ENCODE measurements at regions not wholly inside any gene's neighbourhood (a gene's known extent, or its start where the extent isn't known, plus 50 kb on each side); places are given as distances from the start of the nearest gene placed in this dataset.

GRCh38 chr3:148021381-148021780 lies 612.2 kb downstream of the ZIC1 start:
- H3K36me3 ChIP-seq (replicated peaks; ENCODE audit: control insufficient read depth, insufficient read depth, low read length) = no peaks in the 10 kb centered on the region
- H3K27me3 ChIP-seq (ENCODE audit: control insufficient read depth, insufficient read depth, low read length) = no peaks in the 10 kb centered on the region
- H3K4me3 ChIP-seq (ENCODE audit: insufficient read depth, low read depth, low read length) = no peak overlapping the region
- no peak for DNase-seq

GRCh38 chr3:148023994-148024393 lies 614.8 kb downstream of the ZIC1 start:
- no peaks in the 10 kb centered on the region for H3K36me3 ChIP-seq (replicated peaks; ENCODE audit: control insufficient read depth, insufficient read depth, low read length)
- no peak overlapping the region for H3K4me3 ChIP-seq (ENCODE audit: insufficient read depth, low read depth, low read length)
- no peak for DNase-seq
- no peaks in the 10 kb centered on the region for H3K27me3 ChIP-seq (ENCODE audit: control insufficient read depth, insufficient read depth, low read length)

- DNase-seq = no peak
- H3K36me3 ChIP-seq (replicated peaks; ENCODE audit: control insufficient read depth, insufficient read depth, low read length) = no peaks in the 10 kb centered on the region
- H3K27me3 ChIP-seq (ENCODE audit: control insufficient read depth, insufficient read depth, low read length) = no peaks in the 10 kb centered on the region
- no peak overlapping the region for H3K4me3 ChIP-seq (ENCODE audit: insufficient read depth, low read depth, low read length)
Measured at GRCh38 chr3:148026009-148026588, 616.9 kb downstream of the ZIC1 start.

- H3K36me3 ChIP-seq (replicated peaks; ENCODE audit: control insufficient read depth, insufficient read depth, low read length) = no peaks in the 10 kb centered on the region
- DNase-seq = no peak
- H3K27me3 ChIP-seq (ENCODE audit: control insufficient read depth, insufficient read depth, low read length) = no peaks in the 10 kb centered on the region
- no peak overlapping the region for H3K4me3 ChIP-seq (ENCODE audit: insufficient read depth, low read depth, low read length)
Measured at GRCh38 chr3:148030975-148031374, 621.8 kb downstream of the ZIC1 start.

- Histone ChIP-seq H3K27me3 (ENCODE audit: control insufficient read depth, insufficient read depth, low read length) (no peaks in the 10 kb centered on the region), H3K36me3 (replicated peaks; ENCODE audit: control insufficient read depth, insufficient read depth, low read length) (no peaks in the 10 kb centered on the region), H3K4me3 (ENCODE audit: insufficient read depth, low read depth, low read length) (no peak overlapping the region)
- no peak for DNase-seq
Measured at GRCh38 chr3:148034353-148034752, 625.2 kb downstream of the ZIC1 start.

- H3K36me3 ChIP-seq (replicated peaks; ENCODE audit: control insufficient read depth, insufficient read depth, low read length) = no peaks in the 10 kb centered on the region
- no peak overlapping the region for H3K4me3 ChIP-seq (ENCODE audit: insufficient read depth, low read depth, low read length)
- DNase-seq = no peak
- no peaks in the 10 kb centered on the region for H3K27me3 ChIP-seq (ENCODE audit: control insufficient read depth, insufficient read depth, low read length)
Measured at GRCh38 chr3:148036331-148036876, 627.2 kb downstream of the ZIC1 start.

GRCh38 chr3:148042663-148043445 lies 633.7 kb downstream of the ZIC1 start:
- Histone ChIP-seq H3K36me3 (replicated peaks; ENCODE audit: control insufficient read depth, insufficient read depth, low read length) (no peaks in the 10 kb centered on the region), H3K4me3 (ENCODE audit: insufficient read depth, low read depth, low read length) (no peak overlapping the region), H3K27me3 (ENCODE audit: control insufficient read depth, insufficient read depth, low read length) (no peaks in the 10 kb centered on the region)
- DNase-seq = no peak

GRCh38 chr3:148044151-148044550 lies 635.0 kb downstream of the ZIC1 start:
- DNase-seq = no peak

GRCh38 chr3:148054999-148055398 lies 642.7 kb upstream of the AGTR1 start:
- no peak for DNase-seq
- H3K4me3 ChIP-seq (ENCODE audit: insufficient read depth, low read depth, low read length) = no peak overlapping the region
- no peaks in the 10 kb centered on the region for H3K27me3 ChIP-seq (ENCODE audit: control insufficient read depth, insufficient read depth, low read length)
- H3K36me3 ChIP-seq (replicated peaks; ENCODE audit: control insufficient read depth, insufficient read depth, low read length) = no peaks in the 10 kb centered on the region

More at GRCh38 chr3:148044151-148044550, 635.0 kb downstream of the ZIC1 start:
- Histone ChIP-seq H3K4me3 (ENCODE audit: insufficient read depth, low read depth, low read length) (no peak overlapping the region), H3K27me3 (ENCODE audit: control insufficient read depth, insufficient read depth, low read length) (no peaks in the 10 kb centered on the region), H3K36me3 (replicated peaks; ENCODE audit: control insufficient read depth, insufficient read depth, low read length) (no peaks in the 10 kb centered on the region)

- Histone ChIP-seq H3K4me3 (ENCODE audit: insufficient read depth, low read depth, low read length) (no peak overlapping the region), H3K36me3 (replicated peaks; ENCODE audit: control insufficient read depth, insufficient read depth, low read length) (no peaks in the 10 kb centered on the region), H3K27me3 (ENCODE audit: control insufficient read depth, insufficient read depth, low read length) (no peaks in the 10 kb centered on the region)
- no peak for DNase-seq
Measured at GRCh38 chr3:148062590-148062989, 635.1 kb upstream of the AGTR1 start.

GRCh38 chr3:148066802-148067201 lies 630.9 kb upstream of the AGTR1 start:
- Histone ChIP-seq H3K36me3 (replicated peaks; ENCODE audit: control insufficient read depth, insufficient read depth, low read length) (no peaks in the 10 kb centered on the region), H3K4me3 (ENCODE audit: insufficient read depth, low read depth, low read length) (no peak overlapping the region), H3K27me3 (ENCODE audit: control insufficient read depth, insufficient read depth, low read length) (no peaks in the 10 kb centered on the region)
- no peak for DNase-seq

GRCh38 chr3:148068466-148068865 lies 629.2 kb upstream of the AGTR1 start:
- DNase-seq = no peak
- Histone ChIP-seq H3K36me3 (replicated peaks; ENCODE audit: control insufficient read depth, insufficient read depth, low read length) (no peaks in the 10 kb centered on the region), H3K4me3 (ENCODE audit: insufficient read depth, low read depth, low read length) (no peak overlapping the region)

GRCh38 chr3:148070041-148070440 lies 627.7 kb upstream of the AGTR1 start:
- Histone ChIP-seq H3K36me3 (replicated peaks; ENCODE audit: control insufficient read depth, insufficient read depth, low read length) (no peaks in the 10 kb centered on the region), H3K4me3 (ENCODE audit: insufficient read depth, low read depth, low read length) (no peak overlapping the region), H3K27me3 (ENCODE audit: control insufficient read depth, insufficient read depth, low read length) (no peaks in the 10 kb centered on the region)
- DNase-seq = no peak

More at GRCh38 chr3:148068466-148068865, 629.2 kb upstream of the AGTR1 start:
- H3K27me3 ChIP-seq (ENCODE audit: control insufficient read depth, insufficient read depth, low read length) = no peaks in the 10 kb centered on the region

GRCh38 chr3:148073721-148074456 lies 623.8 kb upstream of the AGTR1 start:
- DNase-seq = no peak
- Histone ChIP-seq H3K36me3 (replicated peaks; ENCODE audit: control insufficient read depth, insufficient read depth, low read length) (no peaks in the 10 kb centered on the region), H3K27me3 (ENCODE audit: control insufficient read depth, insufficient read depth, low read length) (no peaks in the 10 kb centered on the region), H3K4me3 (ENCODE audit: insufficient read depth, low read depth, low read length) (no peak overlapping the region)

GRCh38 chr3:148074946-148075345 lies 622.8 kb upstream of the AGTR1 start:
- Histone ChIP-seq H3K36me3 (replicated peaks; ENCODE audit: control insufficient read depth, insufficient read depth, low read length) (no peaks in the 10 kb centered on the region), H3K4me3 (ENCODE audit: insufficient read depth, low read depth, low read length) (no peak overlapping the region), H3K27me3 (ENCODE audit: control insufficient read depth, insufficient read depth, low read length) (no peaks in the 10 kb centered on the region)
- DNase-seq = no peak

Data from H7 (cell line).